ENCODE measurements at regions not wholly inside any gene's neighbourhood (a gene's known extent, or its start where the extent isn't known, plus 50 kb on each side); places are given as distances from the start of the nearest gene placed in this dataset.

- no peak for TF ChIP-seq CTCF (IDR thresholded peaks at IDR 0.05)
- H3K4me3 ChIP-seq = no peak overlapping the region
- DNase-seq (no peak), ATAC-seq (no peak)
- no peaks in the 10 kb centered on the region for H3K36me3 ChIP-seq (ENCODE audit: low read depth)
- H3K9me3 ChIP-seq = no peaks in the 10 kb centered on the region
- H3K4me1 ChIP-seq (ENCODE audit: low read depth) = peaks cover 3% of the 10 kb centered on the region
- intact Hi-C loops (cut with DNase I, micrococcal nuclease) = no loop called here
Observed at GRCh38 chr4:158016511-158016910, 156.3 kb downstream of the GASK1B start.

- Histone ChIP-seq H3K4me1 (ENCODE audit: low read depth) (peaks cover 3% of the 10 kb centered on the region), H3K9me3 (no peaks in the 10 kb centered on the region), H3K36me3 (ENCODE audit: low read depth) (no peaks in the 10 kb centered on the region), H3K4me3 (no peak overlapping the region)
- TF ChIP-seq CTCF (IDR thresholded peaks at IDR 0.05) = no peak
- no peak for DNase-seq
- ATAC-seq = no peak
- intact Hi-C loops (cut with DNase I, micrococcal nuclease) = no loop called here
Observed at GRCh38 chr4:158015241-158015640, 157.6 kb downstream of the GASK1B start.

GRCh38 chr4:158013858-158014257 lies 159.0 kb downstream of the GASK1B start:
- Histone ChIP-seq H3K4me3 (no peak overlapping the region), H3K9me3 (no peaks in the 10 kb centered on the region), H3K36me3 (ENCODE audit: low read depth) (no peaks in the 10 kb centered on the region), H3K4me1 (ENCODE audit: low read depth) (no peaks in the 10 kb centered on the region)
- no peak for TF ChIP-seq CTCF (IDR thresholded peaks at IDR 0.05)
- intact Hi-C loops (cut with DNase I, micrococcal nuclease) = no loop called here
- ATAC-seq (no peak), DNase-seq (no peak)

DNA sequence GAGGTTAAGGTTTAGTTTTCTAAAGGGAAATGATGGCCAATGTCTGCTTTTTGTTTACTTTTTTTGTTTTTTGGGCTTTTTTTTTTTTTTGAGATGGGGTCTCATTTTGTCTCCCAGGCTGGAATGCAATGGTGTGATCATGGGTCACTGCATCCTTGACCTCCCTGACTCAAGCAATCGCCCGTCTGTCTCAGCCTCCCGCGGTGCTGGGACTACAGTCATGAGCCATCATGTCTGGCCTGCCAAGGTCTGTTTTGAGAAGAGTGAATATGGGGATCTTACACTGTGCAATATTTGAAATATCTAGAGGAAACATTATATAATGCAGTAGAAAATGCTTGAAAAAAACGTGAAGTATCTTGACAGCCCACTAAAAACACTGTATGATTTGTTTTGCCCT lies 162.5 kb downstream of the GASK1B start:
- intact Hi-C loops (cut with DNase I, micrococcal nuclease) = no loop called here
- ATAC-seq = no peak

DNA sequence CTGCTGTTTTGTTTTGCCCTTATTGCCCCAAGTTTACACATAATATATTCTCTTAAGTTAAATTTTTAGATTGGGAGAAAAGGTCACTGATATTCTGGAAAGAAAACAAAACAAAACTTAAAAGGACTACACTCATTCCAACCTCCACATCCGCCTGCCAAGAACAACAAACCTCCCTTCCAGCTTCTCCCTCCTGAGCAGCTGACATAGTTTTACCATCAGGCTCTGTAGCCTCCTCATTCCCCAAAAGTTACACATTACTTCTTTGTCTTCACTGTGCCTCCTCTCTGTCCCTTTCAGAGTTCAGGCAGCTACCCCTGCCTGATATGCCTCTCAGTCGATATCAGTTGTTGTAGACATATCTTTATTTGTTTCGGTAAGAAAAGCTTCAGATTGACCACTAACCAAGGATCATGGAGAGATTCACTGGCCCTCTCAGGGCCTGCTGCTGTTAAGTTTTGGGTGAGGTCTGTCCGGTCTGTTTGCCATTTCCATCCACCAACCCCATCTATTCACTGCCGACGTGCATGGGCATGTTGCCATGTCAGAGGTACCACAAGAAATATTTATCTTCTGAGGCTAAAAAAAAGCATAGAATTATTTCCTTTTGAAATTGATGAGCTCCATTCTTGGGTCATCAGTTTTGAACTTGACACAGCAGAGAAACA lies 164.1 kb downstream of the GASK1B start:
- no peaks in the 10 kb centered on the region for H3K36me3 ChIP-seq (ENCODE audit: low read depth)

More for the DNA sequence above, 162.5 kb downstream of the GASK1B start:
- Histone ChIP-seq H3K36me3 (ENCODE audit: low read depth) (no peaks in the 10 kb centered on the region), H3K9me3 (no peaks in the 10 kb centered on the region), H3K4me3 (no peak overlapping the region), H3K4me1 (ENCODE audit: low read depth) (no peaks in the 10 kb centered on the region)
- TF ChIP-seq CTCF (IDR thresholded peaks at IDR 0.05) = no peak
- no peak for DNase-seq

More for the DNA sequence above, 164.1 kb downstream of the GASK1B start:
- TF ChIP-seq CTCF (IDR thresholded peaks at IDR 0.05) = no peak
- H3K4me3 ChIP-seq = no peak overlapping the region
- ATAC-seq (no peak), DNase-seq (no peak)
- H3K4me1 ChIP-seq (ENCODE audit: low read depth) = no peaks in the 10 kb centered on the region
- intact Hi-C loops (cut with DNase I, micrococcal nuclease) = no loop called here
- no peaks in the 10 kb centered on the region for H3K9me3 ChIP-seq

Measured in mucosa of descending colon (tissue), 3 donors.